ENCODE measurements at regions not wholly inside any gene's neighbourhood (a gene's known extent, or its start where the extent isn't known, plus 50 kb on each side); places are given as distances from the start of the nearest gene placed in this dataset.

DNA sequence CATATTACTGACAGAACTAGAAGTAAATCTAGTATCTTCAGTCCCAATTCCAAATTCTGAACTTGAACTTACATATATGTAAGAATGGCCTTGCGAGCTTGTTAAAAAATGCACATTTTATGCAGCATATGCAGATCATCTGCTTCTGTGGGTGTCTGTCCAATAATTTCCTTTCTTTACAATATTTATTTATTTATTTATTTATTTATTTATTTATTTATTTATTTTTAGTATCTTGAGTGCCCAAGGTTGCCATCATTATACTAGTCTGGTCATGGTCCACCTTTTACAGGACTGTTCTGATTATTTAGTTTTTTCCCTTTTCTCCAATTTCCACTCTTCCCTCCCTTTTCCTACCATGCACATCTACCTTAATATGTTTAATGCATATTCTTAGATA, 528.4 kb downstream of the COL12A1 start:
- TF ChIP-seq, protein P1, sequence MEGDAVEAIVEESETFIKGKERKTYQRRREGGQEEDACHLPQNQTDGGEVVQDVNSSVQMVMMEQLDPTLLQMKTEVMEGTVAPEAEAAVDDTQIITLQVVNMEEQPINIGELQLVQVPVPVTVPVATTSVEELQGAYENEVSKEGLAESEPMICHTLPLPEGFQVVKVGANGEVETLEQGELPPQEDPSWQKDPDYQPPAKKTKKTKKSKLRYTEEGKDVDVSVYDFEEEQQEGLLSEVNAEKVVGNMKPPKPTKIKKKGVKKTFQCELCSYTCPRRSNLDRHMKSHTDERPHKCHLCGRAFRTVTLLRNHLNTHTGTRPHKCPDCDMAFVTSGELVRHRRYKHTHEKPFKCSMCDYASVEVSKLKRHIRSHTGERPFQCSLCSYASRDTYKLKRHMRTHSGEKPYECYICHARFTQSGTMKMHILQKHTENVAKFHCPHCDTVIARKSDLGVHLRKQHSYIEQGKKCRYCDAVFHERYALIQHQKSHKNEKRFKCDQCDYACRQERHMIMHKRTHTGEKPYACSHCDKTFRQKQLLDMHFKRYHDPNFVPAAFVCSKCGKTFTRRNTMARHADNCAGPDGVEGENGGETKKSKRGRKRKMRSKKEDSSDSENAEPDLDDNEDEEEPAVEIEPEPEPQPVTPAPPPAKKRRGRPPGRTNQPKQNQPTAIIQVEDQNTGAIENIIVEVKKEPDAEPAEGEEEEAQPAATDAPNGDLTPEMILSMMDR (IDR thresholded peaks at IDR 0.05; ENCODE audit: borderline replicate concordance, extremely low read depth, low read length, poor library complexity, severe bottlenecking) = no peak
- TF ChIP-seq EZH2 (IDR thresholded peaks at IDR 0.05; ENCODE audit: borderline replicate concordance, low read depth, low read length, severe bottlenecking) = no peak
